WI38 (cell line): ENCODE measurements at regions not wholly inside any gene's neighbourhood (a gene's known extent, or its start where the extent isn't known, plus 50 kb on each side); places are given as distances from the start of the nearest gene placed in this dataset.
A peak's percentile ranks its signal among the peaks of the same experiment; 100 is the strongest.

Source experiments
- H3K4me3 ChIP-seq: 2 replicates; pipeline ENCODE4 v1.5.1; 2011; ENCODE audit warnings: low read depth, mild to moderate bottlenecking, control low read depth, low read length
- TF ChIP-seq, protein P1 (sequence below): IDR thresholded peaks from 2 replicates; pipeline ENCODE4 v1.5.1; 2012; ENCODE audit warnings: low read depth, mild to moderate bottlenecking, control low read depth, low read length

DNA sequence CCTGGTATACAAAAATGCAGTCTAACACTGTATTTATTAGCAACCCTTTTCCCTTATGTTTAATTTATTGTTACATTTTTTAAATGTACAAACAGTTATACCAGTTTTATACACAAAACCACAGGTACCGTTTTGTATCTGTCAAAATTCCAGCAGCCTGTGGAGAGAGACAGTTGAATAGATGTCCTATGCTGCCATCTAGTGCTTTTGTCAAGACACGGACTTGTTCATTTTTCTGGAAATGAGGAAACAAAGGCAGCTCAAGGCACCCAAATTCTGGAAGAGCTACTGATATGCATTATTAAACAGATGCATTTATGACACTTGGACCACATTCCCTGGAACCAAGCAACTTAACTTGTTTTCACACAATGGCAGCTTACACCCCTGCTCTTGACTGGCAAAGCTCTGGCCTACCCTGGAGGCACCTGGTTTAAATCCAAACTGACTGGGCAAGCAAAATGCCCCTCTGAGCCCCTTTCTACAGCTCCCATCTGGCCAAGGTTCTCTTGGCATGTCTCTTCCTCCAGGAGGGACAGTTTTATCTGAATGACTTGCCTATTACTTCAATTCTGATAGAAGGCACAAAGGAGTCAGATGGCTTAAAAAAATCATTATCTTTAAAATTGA is 286.9 kb upstream of the PRKD1 start:
- H3K4me3 ChIP-seq, result 0 out of 2 replicates have a peak overlapping the region, but pooled peaks have one; percentile 9
- TF ChIP-seq, protein P1, sequence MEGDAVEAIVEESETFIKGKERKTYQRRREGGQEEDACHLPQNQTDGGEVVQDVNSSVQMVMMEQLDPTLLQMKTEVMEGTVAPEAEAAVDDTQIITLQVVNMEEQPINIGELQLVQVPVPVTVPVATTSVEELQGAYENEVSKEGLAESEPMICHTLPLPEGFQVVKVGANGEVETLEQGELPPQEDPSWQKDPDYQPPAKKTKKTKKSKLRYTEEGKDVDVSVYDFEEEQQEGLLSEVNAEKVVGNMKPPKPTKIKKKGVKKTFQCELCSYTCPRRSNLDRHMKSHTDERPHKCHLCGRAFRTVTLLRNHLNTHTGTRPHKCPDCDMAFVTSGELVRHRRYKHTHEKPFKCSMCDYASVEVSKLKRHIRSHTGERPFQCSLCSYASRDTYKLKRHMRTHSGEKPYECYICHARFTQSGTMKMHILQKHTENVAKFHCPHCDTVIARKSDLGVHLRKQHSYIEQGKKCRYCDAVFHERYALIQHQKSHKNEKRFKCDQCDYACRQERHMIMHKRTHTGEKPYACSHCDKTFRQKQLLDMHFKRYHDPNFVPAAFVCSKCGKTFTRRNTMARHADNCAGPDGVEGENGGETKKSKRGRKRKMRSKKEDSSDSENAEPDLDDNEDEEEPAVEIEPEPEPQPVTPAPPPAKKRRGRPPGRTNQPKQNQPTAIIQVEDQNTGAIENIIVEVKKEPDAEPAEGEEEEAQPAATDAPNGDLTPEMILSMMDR, result peak; percentile 43

DNA sequence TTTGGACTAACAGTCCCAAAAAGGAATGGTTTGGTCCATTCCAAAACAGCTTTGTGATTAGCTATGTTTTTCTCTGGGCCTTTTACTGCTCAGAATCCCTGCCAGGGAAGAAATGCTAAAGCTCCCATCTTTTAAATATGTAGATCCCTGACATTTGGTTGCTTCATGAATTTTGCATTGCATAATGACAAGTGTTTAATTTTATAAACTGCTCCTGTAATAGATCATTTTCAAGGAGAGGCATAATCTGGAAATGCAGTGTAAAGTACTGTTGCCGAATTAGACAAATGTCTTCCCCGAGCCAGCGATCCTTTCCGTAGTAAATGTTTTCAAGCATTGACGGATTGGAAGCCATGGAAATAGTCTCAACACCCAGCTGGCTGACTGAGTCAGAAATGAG is 291.3 kb upstream of the PRKD1 start:
- TF ChIP-seq, protein P1, result no peak
- no peak overlapping the region for H3K4me3 ChIP-seq

GRCh38 chr14:30221546-30221945 is 293.9 kb upstream of the PRKD1 start:
- no peak overlapping the region for H3K4me3 ChIP-seq
- TF ChIP-seq, protein P1, result no peak

DNA sequence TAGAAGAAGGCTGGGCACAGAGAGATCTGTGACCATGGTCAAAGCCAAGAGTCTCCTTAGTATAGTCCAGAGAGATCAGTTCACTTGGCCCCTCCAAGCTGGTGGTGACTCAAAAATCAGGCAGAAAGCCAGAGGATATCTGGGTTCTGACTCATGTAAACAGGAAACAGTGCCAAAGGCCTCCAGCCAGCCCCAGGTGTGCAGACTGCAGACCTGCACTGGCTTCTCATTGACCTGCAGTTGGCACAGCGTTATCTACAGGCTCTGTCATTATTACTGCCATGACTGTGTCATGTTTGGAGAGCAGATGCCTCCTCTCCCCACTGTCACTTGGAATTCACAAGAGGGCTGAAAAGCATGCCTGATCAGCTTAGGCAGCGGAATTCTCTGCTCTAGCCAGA is 295.7 kb upstream of the PRKD1 start:
- TF ChIP-seq, protein P1, result no peak
- no peak overlapping the region for H3K4me3 ChIP-seq

- H3K4me3 ChIP-seq, result no peak overlapping the region
- TF ChIP-seq, protein P1, result no peak
Measured at GRCh38 chr14:30223966-30224365, 296.3 kb upstream of the PRKD1 start.

- H3K4me3 ChIP-seq, result no peak overlapping the region
- TF ChIP-seq, protein P1, result no peak
Measured at GRCh38 chr14:30225176-30225575, 297.5 kb upstream of the PRKD1 start.

DNA sequence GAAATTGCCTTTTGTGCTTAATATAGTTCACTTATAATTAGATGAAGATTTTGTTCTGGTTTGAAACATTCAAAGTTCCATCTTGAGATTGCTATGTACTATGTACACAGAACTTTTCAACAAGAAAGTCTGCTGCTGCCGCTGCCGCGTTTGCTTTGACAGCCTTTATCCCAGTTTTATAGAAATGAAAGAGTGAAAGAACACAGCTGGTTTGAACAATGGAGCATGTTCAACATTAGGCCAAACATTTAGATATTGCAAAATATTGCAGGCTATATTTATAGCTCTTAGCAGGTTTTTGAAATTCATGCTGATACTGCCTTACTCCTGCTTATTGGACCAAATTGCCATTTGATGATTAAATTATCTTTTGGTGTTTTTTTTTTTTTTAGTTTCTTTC is 299.8 kb upstream of the PRKD1 start:
- no peak overlapping the region for H3K4me3 ChIP-seq
- TF ChIP-seq, protein P1, result no peak
